Prostate gland (tissue), 2 donors: ENCODE measurements at regions not wholly inside any gene's neighbourhood (a gene's known extent, or its start where the extent isn't known, plus 50 kb on each side); places are given as distances from the start of the nearest gene placed in this dataset.

Experiments used
- DNase-seq: peaks from one replicate; pipeline ENCODE4 v3.0.0-alpha.2; 2019; ENCODE audit warnings: low spot score
- H3K27ac ChIP-seq, 2 donors: fragments of 200-600 bp; sonication (generic); 2 replicates each; pipeline ENCODE4 v1.5.1; 2017 to 2019
- H3K27me3 ChIP-seq: fragments of 200-600 bp; sonication (generic); replicated peaks from 2 replicates; pipeline ENCODE4 v1.5.1; 2019; ENCODE audit not compliant: insufficient read depth
- H3K36me3 ChIP-seq, 2 donors: fragments of 200-600 bp; sonication (generic); 1 replicate in 1 of 2; 2 replicates in 1 of 2; pipeline versions ENCODE4 v1.5.1 to v1.8.1; 2017 to 2019
- H3K4me1 ChIP-seq: fragments of 200-600 bp; sonication (generic); replicated peaks from 2 replicates; pipeline ENCODE4 v1.5.1; 2019
- H3K4me3 ChIP-seq, 2 donors: fragments of 200-600 bp; sonication (generic); 2 replicates each; pipeline ENCODE4 v1.5.1; 2017 to 2019
- H3K9me3 ChIP-seq: fragments of 200-600 bp; sonication (generic); 2 replicates; pipeline ENCODE4 v1.5.1; 2017
- CTCF ChIP-seq, 4 experiments: fragments of 200-600 bp in 2 of 4; fragments of 450-650 bp in 2 of 4; sonication (generic) in 2 of 4; IDR thresholded peaks; 1 replicate in 3 of 4; 2 replicates in 1 of 4; pipeline ENCODE4 v1.5.1; 2016 to 2019; ENCODE audit warnings: antibody characterized with exemption in 4 of 4, mild to moderate bottlenecking in 2 of 4, moderate library complexity in 2 of 4
- POLR2A ChIP-seq: fragments of 450-650 bp; IDR thresholded peaks from one replicate; pipeline ENCODE4 v1.6.1; 2016; ENCODE audit warnings: antibody characterized with exemption, mild to moderate bottlenecking
- POLR2AphosphoS5 ChIP-seq: sonication (generic); formaldehyde crosslinking; IDR thresholded peaks from one replicate; pipeline ENCODE4 v1.6.1; 2017; ENCODE audit warnings: antibody characterized with exemption
- WGBS: methylation state at CpG from one replicate; pipeline ENCODE4 v1.1.5; 2018; 5-methylcytosine and 5-hydroxymethylcytosine counted together
- intact Hi-C: fragments of 100-400 bp; cut with DNase I; formaldehyde crosslinking; loops from one replicate; pipeline ENCODE4 v1.14.2; 2022

GRCh38 chr13:56378566-56378965, 762.2 kb upstream of the PRR20A start:
- TF ChIP-seq POLR2A: no peak
- TF ChIP-seq CTCF (IDR thresholded peaks at IDR 0.05): no peak
- no peak for TF ChIP-seq POLR2AphosphoS5
- H3K4me3 ChIP-seq: no peak overlapping the region
- H3K36me3 ChIP-seq: no peaks in the 10 kb centered on the region
- DNase-seq: no peak
- 12% methylated on average over 1 of the region's 1 CpG for WGBS
- intact Hi-C loops: no loop called here
- no peaks in the 10 kb centered on the region for H3K9me3 ChIP-seq
- H3K4me1 ChIP-seq: no peaks in the 10 kb centered on the region
- H3K27me3 ChIP-seq: no peaks in the 10 kb centered on the region
- H3K27ac ChIP-seq: no peak overlapping the region

- Histone ChIP-seq H3K9me3 (no peaks in the 10 kb centered on the region), H3K27ac (no peak overlapping the region), H3K27me3 (no peaks in the 10 kb centered on the region), H3K4me1 (no peaks in the 10 kb centered on the region), H3K36me3 (no peaks in the 10 kb centered on the region), H3K4me3 (no peak overlapping the region)
- TF ChIP-seq CTCF (IDR thresholded peaks at IDR 0.05): no peak
- TF ChIP-seq POLR2A: no peak
- TF ChIP-seq POLR2AphosphoS5: no peak
- WGBS: 71% methylated on average over 1 of the region's 1 CpG
- intact Hi-C loops: no loop called here
- no peak for DNase-seq
Observed at GRCh38 chr13:56393549-56393948, 747.2 kb upstream of the PRR20A start.

GRCh38 chr13:56396318-56396717, 744.4 kb upstream of the PRR20A start:
- TF ChIP-seq POLR2AphosphoS5: no peak
- no peak for TF ChIP-seq CTCF (IDR thresholded peaks at IDR 0.05)
- no peak for TF ChIP-seq POLR2A
- no peak for DNase-seq
- intact Hi-C loops: no loop called here
- no peaks in the 10 kb centered on the region for H3K36me3 ChIP-seq
- H3K27me3 ChIP-seq: no peaks in the 10 kb centered on the region
- no peak overlapping the region for H3K27ac ChIP-seq
- no peaks in the 10 kb centered on the region for H3K9me3 ChIP-seq
- no peaks in the 10 kb centered on the region for H3K4me1 ChIP-seq
- 65% methylated on average over 2 of the region's 2 CpGs for WGBS
- H3K4me3 ChIP-seq: no peak overlapping the region

GRCh38 chr13:56400774-56401173, 739.9 kb upstream of the PRR20A start:
- intact Hi-C loops: no loop called here
- TF ChIP-seq CTCF (IDR thresholded peaks at IDR 0.05) (no peak), POLR2A (no peak), POLR2AphosphoS5 (no peak)

GRCh38 chr13:56412856-56413255, 727.9 kb upstream of the PRR20A start:
- no peak overlapping the region for H3K27ac ChIP-seq
- H3K27me3 ChIP-seq: no peaks in the 10 kb centered on the region
- H3K9me3 ChIP-seq: no peaks in the 10 kb centered on the region
- H3K36me3 ChIP-seq: no peaks in the 10 kb centered on the region
- H3K4me3 ChIP-seq: no peak overlapping the region
- no peaks in the 10 kb centered on the region for H3K4me1 ChIP-seq
- no peak for DNase-seq
- intact Hi-C loops: no loop called here
- TF ChIP-seq CTCF (IDR thresholded peaks at IDR 0.05): no peak
- TF ChIP-seq POLR2AphosphoS5: no peak
- TF ChIP-seq POLR2A: no peak

More at GRCh38 chr13:56400774-56401173, 739.9 kb upstream of the PRR20A start:
- H3K27me3 ChIP-seq: no peaks in the 10 kb centered on the region
- no peaks in the 10 kb centered on the region for H3K9me3 ChIP-seq
- no peak overlapping the region for H3K27ac ChIP-seq
- 87% methylated on average over 3 of the region's 3 CpGs for WGBS
- DNase-seq: no peak
- no peaks in the 10 kb centered on the region for H3K36me3 ChIP-seq
- no peak overlapping the region for H3K4me3 ChIP-seq
- no peaks in the 10 kb centered on the region for H3K4me1 ChIP-seq
